ENCODE measurements at regions not wholly inside any gene's neighbourhood (a gene's known extent, or its start where the extent isn't known, plus 50 kb on each side); places are given as distances from the start of the nearest gene placed in this dataset.

DNA sequence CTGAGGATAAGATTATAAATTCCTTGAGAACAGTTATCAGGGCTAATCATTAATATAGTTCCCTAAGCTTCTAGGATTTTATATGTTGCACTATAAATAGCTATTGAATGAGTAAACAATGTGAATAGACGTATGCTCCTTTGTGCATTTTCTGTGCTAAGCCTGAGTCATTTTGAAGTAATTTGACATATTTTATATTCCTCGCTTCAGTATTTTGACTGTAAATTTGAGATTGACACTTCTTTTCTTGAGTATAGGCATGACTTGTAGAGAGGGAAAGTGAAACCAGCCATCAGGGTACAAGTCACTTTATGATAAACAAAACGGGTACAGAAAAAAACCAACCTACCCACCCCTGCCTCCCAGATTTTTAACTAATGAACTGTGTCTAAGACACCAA lies 367.7 kb upstream of the PRR16 start:
- TF ChIP-seq CTCF (IDR thresholded peaks at IDR 0.05) (no peak), EZH2 (IDR thresholded peaks at IDR 0.05; ENCODE audit: borderline replicate concordance, insufficient read depth, low read depth, low read length, poor library complexity, severe bottlenecking) (no peak)

Data from B cell (primary cell).